ENCODE measurements at regions not wholly inside any gene's neighbourhood (a gene's known extent, or its start where the extent isn't known, plus 50 kb on each side); places are given as distances from the start of the nearest gene placed in this dataset.
"Not testable (repeated sequence)": the region's sequence is repeated elsewhere in the genome, so short reads cannot be mapped to it uniquely, and the experiment has no call there.

- no peak for DNase-seq
Observed at GRCh38 chr13:84096216-84096615, 213.9 kb upstream of the SLITRK1 start.

DNA sequence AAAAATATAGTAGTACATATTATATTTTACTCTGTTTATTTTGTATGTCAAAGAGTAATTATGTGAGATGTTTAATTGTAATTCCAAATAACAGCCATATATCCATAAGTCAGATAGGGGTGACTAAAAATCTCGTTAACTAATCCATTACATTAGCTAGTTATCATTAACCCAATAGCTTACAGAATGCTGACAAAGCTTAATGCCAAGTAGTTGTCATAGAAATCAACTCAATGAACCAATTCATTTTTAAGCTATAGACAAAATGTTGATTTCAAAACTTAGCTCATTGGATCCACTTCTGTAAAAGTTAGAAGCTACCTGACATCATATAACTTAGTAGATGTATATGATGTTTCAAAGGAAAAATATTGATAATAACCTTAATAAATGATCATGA lies 206.7 kb upstream of the SLITRK1 start:
- DNase-seq, result no peak

DNA sequence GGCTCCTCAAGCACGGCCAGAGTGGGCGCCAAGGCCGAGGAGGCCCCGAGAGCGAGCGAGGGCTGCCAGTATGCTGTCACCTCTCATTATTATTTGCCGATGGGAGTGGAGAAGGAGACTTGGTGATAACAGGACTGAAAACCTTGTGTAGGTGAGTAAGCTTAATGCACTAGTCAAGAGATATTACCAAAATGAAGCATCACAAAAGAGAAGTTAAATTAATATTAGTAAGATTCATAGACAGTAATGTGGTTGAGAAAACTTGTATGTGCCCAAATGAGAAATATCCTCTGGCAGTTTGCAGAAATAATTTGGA lies 204.5 kb upstream of the SLITRK1 start:
- DNase-seq, result no peak

GRCh38 chr13:84086098-84086846 lies 204.0 kb upstream of the SLITRK1 start:
- not testable (repeated sequence) for DNase-seq

GRCh38 chr13:84082462-84082861 lies 200.2 kb upstream of the SLITRK1 start:
- no peak for DNase-seq

DNA sequence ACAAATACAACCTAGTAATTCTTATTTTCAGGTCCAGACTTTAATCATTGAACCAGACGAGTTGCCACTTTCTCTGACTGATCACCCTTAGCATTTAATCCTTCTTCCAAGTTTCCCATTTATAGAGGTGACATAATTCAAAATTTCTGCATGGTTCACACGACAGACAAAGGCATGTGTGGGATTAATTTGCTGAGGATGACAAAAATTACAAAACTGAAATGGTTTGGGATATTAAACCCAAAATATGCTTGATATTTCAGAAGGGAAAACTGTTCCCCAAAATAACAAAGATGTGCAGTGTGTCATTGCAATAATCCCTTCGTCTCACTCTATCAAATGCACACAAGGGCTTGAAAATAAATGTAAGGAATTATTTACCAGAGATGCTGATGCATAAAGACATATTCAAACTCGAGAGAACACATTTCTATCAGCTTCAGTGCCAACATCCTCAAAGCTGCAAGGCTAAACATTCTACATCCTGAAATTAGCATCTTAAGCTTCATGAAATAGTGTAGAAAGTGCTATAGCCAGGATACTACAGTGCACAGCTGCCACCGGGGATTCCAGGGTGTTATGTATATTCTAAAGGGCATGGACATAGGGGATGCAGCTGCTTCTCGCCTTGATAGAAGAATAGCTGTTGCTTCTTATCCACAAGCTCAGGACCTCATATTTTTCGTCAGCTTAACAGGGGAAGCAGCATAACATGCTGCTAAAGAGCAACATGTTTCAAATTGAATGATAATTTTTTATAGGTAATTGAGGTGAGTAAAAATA lies 198.7 kb upstream of the SLITRK1 start:
- DNase-seq, result no peak

DNA sequence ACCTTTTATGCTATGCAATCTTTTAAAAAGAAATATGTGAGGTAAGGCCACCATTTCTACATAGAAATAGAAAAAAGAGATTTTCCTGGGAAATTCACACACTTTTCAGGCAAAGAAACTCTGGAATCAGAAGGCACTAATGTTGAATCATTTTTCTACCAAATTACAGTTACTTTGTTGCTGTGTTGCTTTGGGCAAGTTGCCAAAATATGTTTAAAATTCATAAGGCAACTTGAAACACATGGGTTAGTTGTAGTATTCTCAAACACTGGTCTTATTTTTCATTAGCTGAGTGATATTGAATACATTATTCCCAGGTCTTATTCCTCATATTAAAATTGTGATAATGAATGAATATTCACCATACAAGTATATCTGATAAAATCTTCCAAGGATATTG lies 195.0 kb upstream of the SLITRK1 start:
- no peak for DNase-seq

DNA sequence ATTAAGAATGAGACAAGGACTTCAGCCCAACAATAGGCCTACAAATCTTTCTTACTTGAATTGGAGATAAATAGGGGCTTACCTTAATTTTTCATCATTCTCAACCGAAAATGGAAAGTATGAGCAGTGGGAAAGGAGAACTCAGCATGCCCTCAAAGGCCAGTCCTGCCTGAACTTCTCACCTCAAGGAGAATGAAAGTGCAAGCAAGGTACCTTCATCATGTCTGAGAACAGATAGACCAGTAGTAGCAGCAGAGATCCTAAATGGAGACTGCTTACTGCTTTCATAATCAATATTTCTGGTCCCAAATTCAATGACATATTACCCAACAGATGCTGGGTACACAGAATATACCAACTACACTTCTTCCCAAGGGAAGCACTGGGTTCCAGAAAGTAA lies 194.0 kb upstream of the SLITRK1 start:
- DNase-seq, result no peak

DNA sequence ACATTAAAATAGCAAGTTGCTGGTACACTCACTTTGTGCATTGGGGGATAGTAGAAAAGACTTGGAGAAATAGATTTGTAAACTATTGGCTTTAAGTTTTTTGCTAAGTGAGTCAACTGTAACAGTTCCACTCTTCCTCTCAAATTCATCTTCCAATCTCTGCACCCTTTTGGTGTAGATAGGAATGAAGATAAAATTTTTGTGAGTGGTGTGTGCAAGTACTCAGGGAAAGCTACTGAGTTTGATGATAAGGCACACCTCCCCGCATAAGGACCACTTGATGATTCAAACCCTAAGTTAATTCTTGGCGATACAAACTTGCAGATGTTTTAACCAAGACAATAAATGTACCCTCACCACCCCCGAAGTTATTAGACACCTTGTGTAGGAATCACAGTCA lies 168.3 kb upstream of the SLITRK1 start:
- DNase-seq, result no peak

GRCh38 chr13:84049443-84050219 lies 167.4 kb upstream of the SLITRK1 start:
- no peak for DNase-seq

DNA sequence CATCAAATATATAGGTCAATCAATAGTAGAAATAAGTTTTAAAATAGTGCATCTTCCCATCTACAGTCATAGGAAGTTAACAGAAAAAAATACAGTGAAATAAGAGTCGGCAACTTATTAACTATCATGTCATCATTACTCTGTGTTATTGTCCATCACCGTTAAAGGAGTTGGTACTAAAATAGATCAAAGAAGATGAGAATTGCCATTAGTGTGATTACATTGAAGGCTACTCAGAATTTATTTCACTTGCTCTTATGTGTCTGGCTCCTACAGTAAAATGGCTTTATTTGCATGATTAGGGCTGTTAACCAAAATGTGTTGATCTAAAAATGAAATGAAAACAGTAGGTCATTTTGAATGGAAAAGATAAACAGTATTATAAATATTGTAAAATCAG lies 162.5 kb upstream of the SLITRK1 start:
- DNase-seq, result no peak

DNA sequence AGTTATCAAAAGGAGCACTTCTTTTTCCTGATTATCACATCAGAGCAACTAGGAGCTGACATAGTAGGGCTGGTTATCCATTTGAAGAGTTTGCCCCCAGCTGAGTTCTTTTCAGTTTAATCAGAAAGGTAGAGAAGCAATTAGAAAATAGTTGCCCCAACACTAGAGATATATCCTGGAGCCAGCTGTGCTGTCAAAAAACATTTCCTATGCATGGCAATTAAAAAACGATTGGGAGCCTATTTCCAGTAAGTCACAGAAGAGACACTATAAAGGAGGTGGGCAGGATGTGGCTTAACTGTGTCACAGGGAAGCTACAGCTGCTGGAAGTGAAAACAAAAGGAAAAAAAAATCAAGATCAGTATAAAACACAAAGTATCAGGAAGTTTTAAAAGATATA lies 155.7 kb upstream of the SLITRK1 start:
- DNase-seq, result no peak

DNA sequence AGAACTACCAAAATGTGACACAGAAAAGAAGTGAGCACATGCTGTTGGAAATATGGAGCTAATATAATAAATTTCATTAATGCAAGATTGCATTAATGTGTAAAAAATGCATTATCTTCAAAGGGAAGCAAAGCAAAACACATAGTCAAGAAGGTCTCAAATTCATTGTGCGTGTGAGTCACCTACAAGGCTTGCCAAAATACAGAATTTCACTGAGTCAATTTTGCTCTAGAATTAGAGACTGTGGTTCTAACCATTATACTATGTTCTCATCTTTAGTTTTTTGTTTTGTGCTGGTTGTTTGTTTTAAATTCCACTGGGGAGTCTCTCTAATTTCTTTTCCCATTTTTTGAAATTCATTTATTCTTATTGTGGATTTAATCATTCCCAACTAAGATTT lies 149.8 kb upstream of the SLITRK1 start:
- DNase-seq, result no peak

- no peak for DNase-seq
Observed at GRCh38 chr13:84031120-84031519, 148.8 kb upstream of the SLITRK1 start.

- no peak for DNase-seq
Observed at GRCh38 chr13:84029396-84029795, 147.1 kb upstream of the SLITRK1 start.

GRCh38 chr13:84025824-84026223 lies 143.6 kb upstream of the SLITRK1 start:
- DNase-seq, result no peak

DNA sequence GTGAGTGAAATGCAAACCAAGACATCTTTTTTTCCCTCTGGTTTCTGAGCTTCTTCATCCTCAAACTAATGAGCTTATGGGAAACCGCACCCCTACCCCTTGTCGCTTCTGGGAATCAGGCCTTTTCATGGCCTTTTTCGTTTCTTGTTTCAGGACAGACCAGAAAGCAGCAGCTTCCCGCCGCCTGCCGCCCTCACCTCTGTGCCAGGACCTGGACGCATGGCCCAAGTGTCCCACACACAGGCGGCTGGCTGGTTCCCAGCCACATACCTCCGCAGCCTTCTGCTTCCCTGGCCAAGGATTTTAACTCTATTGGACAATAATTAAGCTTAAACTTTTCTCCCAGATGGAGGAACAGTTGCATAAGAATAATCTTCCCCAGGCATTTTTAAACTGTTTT lies 114.1 kb upstream of the SLITRK1 start:
- no peak for DNase-seq

- no peak for DNase-seq
Observed at GRCh38 chr13:83995930-83996329, 113.7 kb upstream of the SLITRK1 start.

- no peak for DNase-seq
Observed at GRCh38 chr13:83992566-83993358, 110.5 kb upstream of the SLITRK1 start.

GRCh38 chr13:83987394-83987793 lies 105.1 kb upstream of the SLITRK1 start:
- no peak for DNase-seq

- no peak for DNase-seq
Observed at GRCh38 chr13:83984793-83985192, 102.5 kb upstream of the SLITRK1 start.

DNA sequence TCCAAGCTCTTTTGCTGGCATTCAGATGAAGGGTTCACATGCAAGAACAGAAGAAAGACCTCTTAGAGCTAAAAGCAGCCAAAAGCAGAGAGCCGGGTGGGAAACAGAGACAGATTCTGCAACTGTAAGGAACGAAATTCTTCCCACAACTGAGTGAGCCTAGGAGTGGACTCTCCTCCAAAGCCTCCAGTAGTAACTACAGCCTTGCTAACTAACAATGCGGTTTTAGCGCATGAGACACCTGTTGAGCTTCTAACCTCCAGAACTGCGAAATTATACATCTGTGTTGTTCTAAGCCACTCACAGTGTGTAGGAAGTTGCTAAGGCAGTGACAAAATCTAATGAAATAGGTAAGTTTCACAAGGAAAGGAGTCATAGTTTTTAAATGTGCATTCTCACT lies 98.1 kb upstream of the SLITRK1 start:
- no peak for DNase-seq

- DNase-seq, result no peak
Observed at GRCh38 chr13:83975655-83976165, 93.4 kb upstream of the SLITRK1 start.

Data from activated naive CD4-positive, alpha-beta T cell treated with Interleukin-2 at 50 U/mL for 16 hours (primary cell).